Limb (tissue), 2 donors: ENCODE measurements at regions not wholly inside any gene's neighbourhood (a gene's known extent, or its start where the extent isn't known, plus 50 kb on each side); places are given as distances from the start of the nearest gene placed in this dataset.

ENCODE experiments used
- DNase-seq, 2 donors: peaks; one replicate each; pipeline ENCODE4 v3.0.0-alpha.2; 2016; ENCODE audit errors: extremely low spot score in 2 of 2

DNA sequence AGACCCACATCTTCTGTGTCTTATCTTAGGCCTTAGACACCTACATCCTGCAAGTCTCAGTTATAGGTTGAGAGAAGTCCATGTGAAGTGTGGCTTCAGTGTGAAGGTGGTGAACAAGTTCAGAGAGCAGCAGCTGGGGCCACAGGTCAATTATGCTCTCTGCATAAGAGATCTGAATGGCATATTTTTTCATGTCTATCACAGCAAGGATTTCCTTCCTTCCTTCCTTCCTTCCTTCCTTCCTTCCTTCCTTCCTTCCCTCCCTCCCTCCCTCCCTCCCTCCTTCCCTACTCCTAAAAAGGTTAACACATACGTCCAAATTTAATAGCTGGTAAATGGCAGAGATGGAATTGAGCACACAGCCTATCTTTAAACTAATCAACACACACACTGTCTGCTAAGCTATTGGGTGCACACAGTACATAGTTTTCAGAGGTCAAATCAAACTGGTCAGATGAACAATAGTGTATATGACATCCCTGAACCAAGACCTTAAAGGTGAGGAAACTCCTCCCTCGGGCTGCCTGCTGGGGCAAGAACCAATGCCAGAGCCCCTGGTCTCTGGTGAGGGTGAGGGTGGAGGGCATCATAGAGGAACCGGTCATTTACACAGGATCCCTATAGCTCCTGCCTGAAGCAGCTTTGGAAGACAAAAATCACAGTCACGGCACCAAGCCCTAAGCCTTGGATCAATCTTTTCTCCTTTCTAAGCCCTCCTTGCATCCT is 240.9 kb downstream of the ICOS start:
- DNase-seq = no peak

DNA sequence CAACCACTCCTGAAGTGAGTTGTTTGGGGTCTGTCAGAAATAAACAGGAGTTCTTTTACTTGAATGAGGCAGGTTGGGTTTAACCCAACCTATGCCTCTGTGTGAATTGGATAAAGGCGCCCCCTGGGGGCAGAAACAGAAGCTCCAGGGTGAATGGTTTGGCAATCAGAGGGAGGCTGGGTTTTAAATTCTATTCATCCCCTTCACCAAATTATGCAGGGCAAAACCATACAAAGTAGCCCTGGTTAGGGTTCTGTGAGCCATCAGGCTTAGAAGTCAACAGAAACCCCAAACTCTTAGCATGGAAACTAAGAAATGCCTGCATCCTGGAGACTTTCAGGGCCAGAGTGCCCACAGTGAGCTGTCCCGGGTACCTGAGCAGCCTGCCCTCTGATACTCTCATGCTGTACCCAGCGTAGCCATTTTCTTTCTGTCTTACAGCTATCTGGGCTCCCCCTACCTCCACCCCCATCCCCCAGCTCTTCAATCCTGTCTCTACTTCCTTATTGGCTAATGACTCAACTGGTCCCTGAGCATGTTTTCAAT is 241.5 kb downstream of the ICOS start:
- DNase-seq = no peak

DNA sequence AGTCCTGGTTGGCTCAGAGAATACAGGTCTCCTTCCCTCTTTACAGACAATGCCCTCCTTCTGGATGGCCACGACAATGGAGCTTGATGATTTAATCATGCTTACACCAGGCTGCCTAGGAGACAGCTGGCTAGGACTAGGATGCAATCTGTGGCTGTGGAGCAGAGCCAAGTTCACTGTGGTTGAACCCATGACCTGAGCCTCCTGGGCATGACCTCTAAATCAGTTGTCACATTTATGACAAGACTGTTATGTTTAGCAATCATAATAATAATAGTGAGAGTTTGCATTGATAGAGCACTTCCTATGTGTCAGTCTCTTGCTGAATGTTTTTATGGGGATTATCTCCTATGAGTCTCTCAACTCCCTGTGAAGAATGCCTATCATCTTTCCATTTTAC is 244.1 kb downstream of the ICOS start:
- no peak for DNase-seq

DNA sequence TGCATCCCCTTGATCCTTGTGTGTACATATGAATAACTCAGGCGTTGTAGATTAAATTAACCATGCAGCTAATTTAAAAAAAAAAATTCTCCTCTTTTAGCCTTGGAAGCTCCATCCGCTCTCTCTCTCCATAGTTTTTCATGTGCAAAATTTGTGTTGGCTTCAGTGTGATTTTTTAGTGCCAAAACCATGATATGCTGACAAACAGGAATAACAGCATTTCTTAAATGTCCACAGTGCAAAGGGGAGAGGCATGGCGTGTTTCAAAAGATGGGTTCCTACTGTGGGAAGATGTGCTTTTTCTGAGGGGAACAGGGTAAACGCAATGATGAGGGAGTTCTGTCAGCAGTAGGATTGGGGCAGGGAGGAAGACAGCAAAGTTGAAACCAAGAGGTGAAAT is 247.0 kb downstream of the ICOS start:
- DNase-seq = no peak

DNA sequence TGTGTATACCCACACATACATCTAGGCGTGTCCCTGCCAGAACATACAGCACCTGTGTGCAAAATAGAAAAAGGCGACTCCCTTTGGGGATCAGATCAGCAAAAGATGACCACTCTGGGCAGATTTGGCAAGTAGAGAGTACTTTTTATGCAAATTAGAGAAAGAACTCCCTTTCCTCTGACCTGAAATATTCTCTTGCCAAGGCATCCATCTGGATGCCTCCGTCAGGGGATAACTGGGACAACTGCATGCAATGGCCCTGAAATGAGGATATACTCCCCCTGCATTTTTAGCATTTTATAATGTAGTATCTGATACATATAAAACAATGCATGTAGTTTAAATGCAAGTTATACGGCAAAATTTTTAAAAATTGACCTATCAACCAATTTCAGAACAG is 247.7 kb downstream of the ICOS start:
- no peak for DNase-seq

DNA sequence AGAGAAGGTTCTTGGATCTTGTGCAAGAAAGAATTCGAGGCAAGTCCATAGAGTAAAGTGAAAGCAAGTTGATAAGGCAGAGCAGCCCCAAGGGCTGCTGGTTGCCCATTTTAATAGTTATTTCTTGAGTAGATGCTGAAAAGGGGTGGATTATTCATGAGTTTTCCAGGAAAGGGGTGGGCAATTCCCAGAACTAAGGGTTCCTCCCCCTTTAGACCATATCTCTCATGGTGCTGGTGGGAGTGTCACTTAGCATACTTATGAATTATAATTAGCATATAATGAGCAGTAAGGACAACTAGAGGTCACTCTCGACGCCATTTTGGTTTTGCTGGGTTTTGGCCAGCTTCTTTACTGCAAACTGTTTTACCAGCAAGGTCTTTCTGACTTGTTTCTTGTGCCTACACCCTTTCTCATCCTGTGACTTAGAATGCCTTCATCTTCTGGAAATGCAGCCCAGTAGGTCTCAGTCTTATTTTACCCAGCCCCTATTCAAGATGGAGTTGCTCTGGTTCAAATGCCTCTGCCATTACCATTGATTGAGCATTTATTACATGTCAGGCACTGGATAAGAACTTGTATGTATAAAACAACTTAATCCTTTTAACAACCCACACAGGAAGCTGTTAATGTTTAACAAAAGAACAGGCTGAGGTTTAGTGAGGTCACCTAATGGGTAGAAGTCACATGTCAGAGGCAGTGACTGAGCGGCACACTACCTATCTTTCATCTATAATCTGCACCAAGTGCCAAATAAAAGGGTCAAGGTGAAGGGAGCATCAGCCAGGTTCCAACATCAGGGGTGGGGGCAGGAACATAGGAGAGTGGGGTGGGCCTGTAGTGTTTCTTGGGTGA is 250.9 kb downstream of the ICOS start:
- DNase-seq = no peak

DNA sequence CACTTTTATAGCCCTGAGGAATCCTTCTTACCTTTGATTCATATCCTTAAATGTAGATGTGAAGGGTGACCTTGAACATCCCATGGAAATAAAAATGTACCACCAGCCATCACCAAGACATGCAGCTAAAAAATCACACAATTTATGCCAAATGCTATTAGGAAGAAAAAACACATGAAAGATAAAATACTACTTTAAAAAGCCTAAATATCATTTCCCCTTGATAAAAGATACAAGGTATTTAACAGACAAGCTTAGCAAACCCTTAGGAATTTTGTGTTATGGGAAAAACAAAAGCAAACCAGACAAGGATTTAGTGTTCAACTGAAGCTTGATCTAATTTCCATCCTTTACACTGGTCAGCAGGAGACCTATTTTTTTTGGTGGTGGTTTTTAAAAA is 255.0 kb downstream of the ICOS start:
- no peak for DNase-seq

DNA sequence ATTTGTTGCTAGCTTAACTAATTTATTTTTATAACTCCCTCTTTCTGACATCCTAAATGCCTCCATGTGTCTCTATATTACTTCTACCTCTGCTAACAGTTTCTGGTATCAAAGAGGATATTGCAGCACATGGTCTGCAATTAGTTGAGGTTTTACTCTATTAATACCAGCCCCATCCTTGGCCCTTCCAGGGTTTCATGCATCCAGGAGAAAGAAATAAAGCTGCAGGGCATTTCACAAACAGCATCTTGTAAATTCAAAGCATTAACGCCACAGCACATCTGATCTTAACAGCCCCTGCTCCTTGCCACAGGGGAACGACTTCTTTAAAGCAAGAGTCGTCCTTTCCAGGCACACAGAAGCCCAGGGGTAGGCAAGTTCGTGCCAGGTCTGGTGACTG is 258.9 kb downstream of the ICOS start:
- DNase-seq = no peak

DNA sequence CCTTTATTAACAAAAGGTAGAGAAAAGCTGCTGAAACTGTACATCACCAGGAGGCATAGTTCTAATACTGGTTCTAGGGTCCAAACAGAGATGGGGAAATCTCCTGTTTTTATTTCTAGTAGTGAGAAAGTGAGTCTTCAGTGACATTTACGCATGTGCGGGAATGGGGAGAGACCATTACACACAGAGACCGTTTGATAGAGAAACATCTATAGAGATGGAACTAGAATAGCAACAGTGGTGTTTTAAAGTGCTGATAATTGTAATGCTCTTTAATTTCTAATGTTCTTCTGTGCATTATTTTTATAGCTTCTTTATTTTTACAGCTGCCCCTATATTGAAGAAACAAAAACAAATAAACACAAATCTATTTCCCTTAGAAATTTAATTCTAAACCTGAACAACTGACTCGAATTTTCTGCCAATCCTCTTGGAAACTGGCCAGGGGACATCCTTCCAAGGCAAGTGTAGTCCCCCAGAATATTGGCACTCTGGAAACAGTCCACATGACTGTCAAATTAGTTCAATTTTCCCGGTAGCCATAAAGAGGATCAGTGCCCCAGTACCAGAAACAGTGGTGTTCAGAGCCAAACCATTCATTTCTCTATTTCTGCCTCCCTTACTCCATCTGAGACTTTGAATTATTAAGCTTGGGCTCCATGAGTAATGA is 260.9 kb downstream of the ICOS start:
- no peak for DNase-seq

DNA sequence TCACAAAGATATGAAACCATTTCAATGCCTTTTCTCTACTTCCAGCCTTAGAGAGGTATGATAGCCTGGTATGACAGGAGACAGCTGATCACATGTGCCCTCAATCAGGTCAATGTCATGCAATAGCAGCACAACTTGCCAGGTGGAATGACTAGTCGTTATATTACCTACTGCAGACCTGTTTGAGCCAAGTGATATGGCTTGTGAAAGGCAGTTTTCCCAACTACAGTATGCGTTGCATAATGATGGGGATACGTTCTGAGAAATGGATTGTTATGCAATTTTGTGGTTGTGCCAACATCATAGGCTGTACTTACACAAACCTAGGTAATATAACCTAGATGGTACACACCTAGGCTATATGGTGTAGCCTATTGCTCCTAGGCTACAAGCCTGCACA is 262.8 kb downstream of the ICOS start:
- no peak for DNase-seq

DNA sequence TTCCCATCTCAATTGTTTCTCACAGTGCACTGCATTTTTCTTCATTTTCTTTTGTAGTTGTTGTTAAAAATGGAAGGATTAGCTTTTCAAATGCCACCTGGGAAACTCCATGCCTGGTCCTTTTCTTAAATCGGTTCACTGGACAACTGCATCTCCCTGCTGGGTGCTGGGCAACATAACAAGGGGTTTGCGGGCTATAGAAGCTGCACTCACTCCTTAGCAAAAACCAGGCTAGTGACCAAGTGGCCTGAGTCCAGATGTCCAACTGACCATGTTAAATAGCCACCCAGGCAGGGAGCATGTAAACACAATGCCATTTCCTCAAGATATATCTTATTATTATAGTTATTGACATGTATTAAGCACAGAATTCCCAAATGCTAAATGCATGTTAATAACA is 264.9 kb downstream of the ICOS start:
- no peak for DNase-seq

DNA sequence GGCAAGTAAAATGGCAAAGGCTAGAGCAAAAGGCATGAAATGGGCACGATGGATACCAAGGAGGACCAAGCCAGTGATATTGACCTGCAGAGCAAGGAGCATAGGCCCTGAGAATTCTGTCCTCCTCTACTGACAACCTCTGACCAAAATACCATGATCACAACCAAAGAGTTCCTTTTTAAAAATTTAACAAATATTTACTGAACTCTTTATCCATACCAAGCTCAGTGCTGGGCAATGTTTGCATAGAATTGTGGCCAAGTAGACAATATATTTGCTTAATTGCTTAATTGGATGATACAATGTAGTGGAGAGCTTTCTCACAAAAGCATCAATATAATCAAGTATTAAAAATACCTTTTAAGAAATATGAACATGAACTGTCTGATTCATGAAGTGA is 265.7 kb downstream of the ICOS start:
- no peak for DNase-seq

DNA sequence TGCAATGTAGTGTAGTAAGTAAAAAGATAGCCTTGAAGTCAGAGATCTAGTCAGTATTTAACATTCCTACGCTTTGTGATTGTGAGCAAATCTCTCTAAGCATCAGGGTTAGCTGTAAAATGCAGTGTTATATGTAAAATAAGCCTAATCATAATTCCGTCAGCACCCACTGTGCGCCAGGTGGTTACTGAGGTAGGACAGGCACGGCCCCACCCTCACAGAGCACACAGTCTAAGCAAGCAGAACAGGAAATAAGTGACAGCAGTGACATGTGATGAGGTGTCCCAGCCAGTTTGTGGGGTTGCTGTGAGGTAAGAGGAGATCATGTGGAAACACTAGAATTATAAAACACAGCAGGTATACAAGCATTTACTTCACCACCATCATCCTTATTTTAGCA is 267.1 kb downstream of the ICOS start:
- DNase-seq = no peak

DNA sequence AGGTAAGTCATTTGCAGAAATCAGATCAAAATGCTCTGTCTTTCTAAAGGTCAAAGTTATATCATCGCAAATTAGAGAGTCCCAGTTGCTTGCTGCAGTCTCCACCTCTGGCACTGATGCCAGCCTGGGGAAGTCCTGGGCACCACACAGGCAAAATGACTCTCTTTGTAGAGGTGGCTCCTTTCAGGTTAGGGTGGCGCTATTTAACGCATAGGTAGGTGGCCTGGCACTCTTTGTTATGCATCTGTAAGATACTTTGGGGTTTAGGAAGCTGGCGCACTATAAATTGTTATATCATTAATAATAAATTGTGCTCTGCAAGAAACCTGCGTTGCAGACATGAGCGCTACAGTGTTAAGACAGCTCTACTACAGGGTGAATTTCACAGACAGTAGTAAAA is 268.5 kb downstream of the ICOS start:
- no peak for DNase-seq

DNA sequence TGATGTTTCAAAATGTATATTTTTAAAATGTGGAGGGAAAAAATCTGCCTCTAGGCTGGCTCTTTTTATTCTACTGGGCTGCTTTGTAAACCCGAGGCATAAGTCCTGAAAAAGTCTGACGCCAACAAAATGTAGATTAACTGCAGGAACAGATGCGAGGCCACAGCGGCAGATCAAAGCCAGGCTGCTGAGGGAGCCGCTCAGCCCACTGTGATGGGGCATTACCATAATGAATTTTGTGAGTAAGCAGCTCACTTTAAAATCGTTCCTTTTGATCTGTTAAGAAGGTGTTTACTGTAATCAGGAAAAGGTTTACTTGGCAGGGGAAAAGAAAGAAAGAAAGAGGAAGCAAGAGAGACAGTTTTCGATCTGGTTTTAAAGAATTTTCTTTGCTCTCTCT is 269.0 kb downstream of the ICOS start:
- DNase-seq = peak in 1 of 2 donors; percentile 37

DNA sequence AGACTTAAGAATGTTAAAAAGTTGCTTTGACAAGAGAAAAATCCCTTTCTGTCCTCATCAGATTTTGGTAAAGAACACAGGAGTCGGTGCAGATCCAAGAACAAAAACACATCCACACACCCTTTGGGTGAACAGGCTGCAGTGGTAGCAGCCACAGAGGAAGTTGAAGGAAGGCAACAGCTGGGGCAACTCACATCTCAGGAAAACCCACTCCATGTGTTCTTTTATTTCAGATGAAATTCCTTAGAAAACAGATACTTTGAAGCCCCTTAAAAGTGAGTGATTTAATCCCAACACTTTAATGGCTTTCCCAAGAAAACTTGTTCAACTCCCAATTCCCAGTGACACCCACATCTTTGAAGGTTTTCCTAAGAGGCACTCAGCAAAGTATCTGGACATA is 271.3 kb downstream of the ICOS start:
- no peak for DNase-seq

DNA sequence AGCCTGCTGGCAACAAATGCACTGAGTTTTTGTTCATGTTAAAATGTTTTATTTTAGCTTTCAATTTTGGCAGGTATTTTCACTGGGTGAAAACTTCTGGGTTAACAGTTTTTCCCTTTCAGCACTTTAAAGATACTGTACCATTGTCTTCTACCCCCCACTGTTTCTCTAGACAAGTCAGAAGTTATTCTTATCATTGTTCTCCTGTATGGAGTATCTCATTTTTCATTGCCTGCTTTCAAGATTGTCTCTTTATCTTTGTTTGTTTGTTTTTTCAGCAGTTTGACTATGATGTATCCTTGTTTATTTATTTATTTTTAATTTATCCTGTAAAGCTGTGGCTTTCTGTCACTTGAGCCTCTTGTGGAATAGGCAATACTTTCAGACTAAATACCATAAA is 277.0 kb downstream of the ICOS start:
- DNase-seq = no peak

DNA sequence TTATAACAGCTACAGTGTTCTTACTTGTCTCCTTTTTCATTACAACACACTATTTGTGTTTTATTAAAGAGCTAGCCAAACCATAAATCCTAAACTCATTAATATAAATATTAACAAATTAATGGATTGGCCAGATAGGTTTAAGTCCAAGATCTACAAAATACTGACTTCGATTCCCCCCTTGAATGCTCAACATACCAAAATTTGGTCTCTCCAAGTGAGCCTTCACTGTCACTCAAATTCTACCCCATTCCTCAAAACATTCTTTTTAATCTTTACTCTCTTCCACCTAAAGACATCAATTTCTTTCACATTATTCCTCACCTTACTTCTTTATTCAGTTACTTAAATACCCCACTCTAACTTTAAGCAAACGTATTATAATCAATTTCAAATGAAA is 281.5 kb downstream of the ICOS start:
- no peak for DNase-seq

DNA sequence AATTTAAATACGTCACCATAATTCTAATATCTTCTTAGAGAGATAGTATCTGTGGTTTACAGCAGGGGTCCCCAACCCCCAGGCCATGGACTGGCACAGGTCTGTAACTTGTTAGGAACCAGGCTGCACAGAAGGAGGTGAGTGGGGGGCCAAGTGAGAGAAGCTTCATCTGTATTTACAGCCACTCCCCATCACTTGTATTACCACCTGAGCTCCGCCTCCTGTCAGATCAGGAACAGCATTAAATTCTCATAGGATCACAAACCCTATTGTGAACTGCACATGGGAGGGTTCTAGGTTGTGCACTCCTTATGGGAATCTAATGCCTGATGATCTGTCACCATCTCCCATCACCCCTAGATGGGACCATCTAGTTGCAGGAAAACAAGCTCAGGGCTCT is 282.6 kb downstream of the ICOS start:
- DNase-seq = no peak

DNA sequence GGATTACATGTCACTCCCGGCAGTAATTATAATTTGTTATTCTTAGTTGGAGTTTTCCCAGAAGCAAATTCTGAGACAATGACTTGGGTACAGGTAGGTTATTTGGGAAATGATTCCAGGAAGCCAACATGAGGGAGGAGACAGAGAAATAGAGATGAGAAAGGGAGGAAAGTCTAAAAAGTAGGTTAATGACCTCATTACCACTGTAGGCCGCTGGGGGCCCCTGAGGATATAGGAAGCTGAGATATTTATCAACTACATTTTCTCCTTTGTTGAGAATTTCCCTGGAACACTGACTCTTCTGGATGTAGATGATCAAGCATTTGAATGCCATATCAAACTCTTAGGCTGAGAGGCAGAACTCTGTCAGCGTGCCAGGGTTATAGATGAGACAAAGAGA is 284.3 kb downstream of the ICOS start:
- DNase-seq = no peak

DNA sequence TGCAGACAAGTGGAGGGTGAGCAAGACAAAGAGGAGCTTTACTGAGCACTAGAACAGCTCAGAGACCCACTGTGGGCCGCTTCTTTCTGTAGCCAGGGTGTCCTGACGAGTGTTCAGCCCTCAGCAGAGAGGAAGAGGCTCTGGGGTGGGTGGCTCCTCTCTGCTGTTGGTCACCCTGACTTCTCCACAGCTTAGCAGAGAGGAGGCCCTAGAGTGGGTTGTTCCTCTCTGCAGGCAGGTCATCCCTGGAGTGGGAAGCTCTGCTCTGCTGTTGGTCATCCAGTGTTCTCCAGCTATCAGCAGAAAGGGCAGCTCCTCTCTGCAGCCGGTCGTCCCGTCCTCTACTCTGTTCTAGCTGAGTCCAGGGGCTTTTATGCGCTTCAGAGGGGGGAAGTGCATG is 286.5 kb downstream of the ICOS start:
- DNase-seq = no peak

DNA sequence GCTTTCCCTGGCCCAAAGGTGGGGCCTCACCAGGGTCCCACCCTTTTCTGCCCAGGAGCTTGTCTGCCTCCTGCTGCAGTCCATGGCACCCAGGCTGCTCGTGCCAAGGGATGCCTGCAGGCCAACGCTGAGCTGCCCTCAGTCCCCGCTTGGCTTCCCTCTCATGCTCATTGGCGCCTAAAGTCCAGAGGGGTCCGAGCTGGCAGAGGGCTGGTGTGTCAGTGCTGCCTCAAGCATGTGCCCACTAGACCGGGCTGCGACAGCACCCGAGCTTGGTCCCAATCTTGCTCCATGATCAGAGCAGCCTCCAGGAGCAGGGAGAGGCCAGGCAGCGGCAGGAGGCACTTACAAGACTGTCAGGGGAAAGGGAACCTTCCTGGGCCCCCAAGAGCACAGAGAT is 287.0 kb downstream of the ICOS start:
- DNase-seq = no peak
